OCI-LY1 (cell line): ENCODE measurements at regions not wholly inside any gene's neighbourhood (a gene's known extent, or its start where the extent isn't known, plus 50 kb on each side); places are given as distances from the start of the nearest gene placed in this dataset.

ENCODE experiments used
- CTCF ChIP-seq: fragments of 200-600 bp; sonication (generic), shearing (Covaris generic); IDR thresholded peaks from 2 replicates; pipeline ENCODE4 v1.5.1; 2017; ENCODE audit warnings: mild to moderate bottlenecking, antibody characterized with exemption, low read length, moderate library complexity, mixed read lengths
- EZH2 ChIP-seq: fragments of 200-600 bp; sonication (generic), shearing (Covaris generic); IDR thresholded peaks from 2 replicates; pipeline ENCODE4 v1.8.0; 2017; ENCODE audit warnings: borderline replicate concordance, mixed run types, mild to moderate bottlenecking, antibody characterized with exemption, low read length, moderate library complexity, mixed read lengths

- no peak for TF ChIP-seq CTCF
- no peak for TF ChIP-seq EZH2
Measured at GRCh38 chr18:51569561-51569960, 372.1 kb upstream of the MEX3C start.
